CD14-positive monocyte (primary cell): ENCODE measurements at regions not wholly inside any gene's neighbourhood (a gene's known extent, or its start where the extent isn't known, plus 50 kb on each side); places are given as distances from the start of the nearest gene placed in this dataset.
"Not testable (repeated sequence)": the region's sequence is repeated elsewhere in the genome, so short reads cannot be mapped to it uniquely, and the experiment has no call there.

Experiments used
- DNase-seq, 3 donors: peaks; one replicate each; pipeline ENCODE4 v3.0.0-alpha.2; 2011 to 2022
- H2AFZ ChIP-seq: 2 replicates; pipeline ENCODE4 v1.6.0; 2012; ENCODE audit warnings: mild to moderate bottlenecking, low read depth, low read length, inconsistent platforms; ENCODE audit not compliant: insufficient read depth, poor library complexity, severe bottlenecking
- H3K27ac ChIP-seq, 2 donors: 1 replicate in 1 of 2; 2 replicates in 1 of 2; pipeline ENCODE4 v1.5.1; 2012 to 2013; ENCODE audit warnings: low read length in 2 of 2, control low read depth in 1 of 2, inconsistent platforms in 1 of 2, low read depth in 1 of 2, mild to moderate bottlenecking in 1 of 2
- H3K27me3 ChIP-seq, 2 donors: one replicate each; pipeline versions ENCODE4 v1.6.0 to v1.6.1; 2011 to 2013; ENCODE audit warnings: low read length in 2 of 2; ENCODE audit not compliant: control insufficient read depth in 2 of 2, insufficient read depth in 2 of 2
- H3K36me3 ChIP-seq, 2 donors: replicated peaks in 1 of 2; 1 replicate in 1 of 2; 2 replicates in 1 of 2; pipeline versions ENCODE4 v1.5.1 to v1.6.1; 2012 to 2013; ENCODE audit warnings: low read length in 2 of 2, control low read depth in 1 of 2, inconsistent platforms in 1 of 2, mild to moderate bottlenecking in 1 of 2; ENCODE audit not compliant: insufficient read depth in 2 of 2, control insufficient read depth in 1 of 2
- H3K4me1 ChIP-seq, 2 donors: 1 replicate in 1 of 2; 2 replicates in 1 of 2; pipeline versions ENCODE4 v1.5.1 to v1.6.1; 2012 to 2013; ENCODE audit warnings: low read length in 2 of 2, control low read depth in 1 of 2, inconsistent platforms in 1 of 2, mild to moderate bottlenecking in 1 of 2, moderate library complexity in 1 of 2; ENCODE audit not compliant: insufficient read depth in 2 of 2, control insufficient read depth in 1 of 2
- H3K4me2 ChIP-seq: replicated peaks from 2 replicates; pipeline ENCODE3; 2012; ENCODE audit warnings: low read length, moderate library complexity, mild to moderate bottlenecking; ENCODE audit not compliant: poor library complexity, severe bottlenecking; ENCODE audit errors: extremely low read depth
- H3K4me3 ChIP-seq, 3 experiments: fragments of 200-600 bp in 1 of 3; sonication (generic) in 1 of 3; replicated peaks in 1 of 3; 1 replicate in 2 of 3; 2 replicates in 1 of 3; pipeline ENCODE4 v1.5.1; 2011 to 2013; ENCODE audit warnings: low read length in 3 of 3, mild to moderate bottlenecking in 3 of 3, control low read depth in 2 of 3, low read depth in 2 of 3, inconsistent platforms in 1 of 3, moderate library complexity in 1 of 3
- H3K79me2 ChIP-seq: 2 replicates; pipeline ENCODE4 v1.6.0; 2012; ENCODE audit warnings: mild to moderate bottlenecking, control low read depth, inconsistent platforms, low read length, moderate library complexity; ENCODE audit not compliant: insufficient read depth
- H3K9ac ChIP-seq: 2 replicates; pipeline ENCODE4 v1.6.0; 2017; ENCODE audit warnings: low read length, mild to moderate bottlenecking; ENCODE audit not compliant: insufficient read depth, poor library complexity, severe bottlenecking
- H3K9me3 ChIP-seq, 2 donors: replicated peaks in 1 of 2; 1 replicate in 1 of 2; 2 replicates in 1 of 2; pipeline versions ENCODE4 v1.5.1 to v1.6.1; 2012 to 2013; ENCODE audit warnings: low read length in 2 of 2, control low read depth in 1 of 2; ENCODE audit not compliant: control insufficient read depth in 1 of 2, insufficient read depth in 1 of 2
- H4K20me1 ChIP-seq: 2 replicates; pipeline ENCODE4 v1.6.0; 2012; ENCODE audit warnings: mild to moderate bottlenecking, low read length, control low read depth, moderate library complexity; ENCODE audit not compliant: insufficient read depth
- H3K27ac Mint-ChIP-seq, 7 donors: one replicate each; pipeline ENCODE4 v1.8.0; 2020; ENCODE audit warnings: mild to moderate bottlenecking in 7 of 7, mixed read lengths in 7 of 7, moderate library complexity in 6 of 7, inconsistent platforms in 2 of 7
- H3K27me3 Mint-ChIP-seq, 3 donors: one replicate each; pipeline ENCODE4 v1.8.0; 2021 to 2022; ENCODE audit warnings: low read depth in 3 of 3, mild to moderate bottlenecking in 3 of 3, mixed read lengths in 3 of 3, moderate library complexity in 3 of 3, inconsistent platforms in 1 of 3
- H3K36me3 Mint-ChIP-seq, 2 donors: one replicate each; pipeline ENCODE4 v1.8.0; 2020; ENCODE audit warnings: mixed read lengths in 2 of 2, inconsistent platforms in 1 of 2, mild to moderate bottlenecking in 1 of 2
- H3K4me1 Mint-ChIP-seq: one replicate; pipeline ENCODE4 v1.8.0; 2020; ENCODE audit warnings: mild to moderate bottlenecking, mixed read lengths
- H3K4me3 Mint-ChIP-seq, 2 donors: one replicate each; pipeline ENCODE4 v1.8.0; 2020; ENCODE audit warnings: mild to moderate bottlenecking in 2 of 2, mixed read lengths in 2 of 2, moderate library complexity in 1 of 2
- H3K9me3 Mint-ChIP-seq, 7 donors: one replicate each; pipeline ENCODE4 v1.8.0; 2020 to 2022; ENCODE audit warnings: mixed read lengths in 7 of 7, mild to moderate bottlenecking in 6 of 7, moderate library complexity in 6 of 7, inconsistent platforms in 2 of 7
- CTCF ChIP-seq: fragments of 200-600 bp; IDR thresholded peaks from one replicate; pipeline ENCODE4 v1.8.0; 2022; ENCODE audit warnings: antibody characterized with exemption, mild to moderate bottlenecking
- WGBS: methylation state at CpG from one replicate; pipeline ENCODE4 v1.1.5; 2013; ENCODE audit warnings: missing lambda C conversion rate; ENCODE audit not compliant: insufficient coverage; 5-methylcytosine and 5-hydroxymethylcytosine counted together
- intact Hi-C, 2 donors: fragments of 100-400 bp; cut with micrococcal nuclease; formaldehyde crosslinking; loops; one replicate each; pipeline versions ENCODE4 v1.15.0 to v1.15.1; 2023

GRCh38 chr22:47352920-47353700 is 590.7 kb downstream of the TBC1D22A start:
- intact Hi-C loops, result no loop called here
- H3K27me3 ChIP-seq, result no peaks in the 10 kb centered on the region
- no peak overlapping the region for H3K4me3 Mint-ChIP-seq
- H3K36me3 Mint-ChIP-seq, result no peaks in the 10 kb centered on the region
- peaks cover 0 to 8% (median 0%) of the 10 kb centered on the region in 3 donors for H3K27me3 Mint-ChIP-seq
- peaks cover 4 to 11% of the 10 kb centered on the region in 2 donors for H3K9me3 ChIP-seq
- 95% methylated on average over 13 of the region's 18 CpGs for WGBS
- H4K20me1 ChIP-seq, result no peaks in the 10 kb centered on the region
- no peak overlapping the region for H3K4me3 ChIP-seq
- no peaks in the 10 kb centered on the region for H3K79me2 ChIP-seq
- H3K9me3 Mint-ChIP-seq, result peaks cover 4 to 11% (median 9%) of the 10 kb centered on the region in 7 donors
- no peak for TF ChIP-seq CTCF
- H3K27ac ChIP-seq, result no peak overlapping the region
- H3K4me1 Mint-ChIP-seq, result no peaks in the 10 kb centered on the region
- H3K36me3 ChIP-seq, result no peaks in the 10 kb centered on the region
- no peak overlapping the region for H3K4me2 ChIP-seq
- no peak for DNase-seq
- no peak overlapping the region for H3K27ac Mint-ChIP-seq
- H3K4me1 ChIP-seq, result no peaks in the 10 kb centered on the region
- no peak overlapping the region for H2AFZ ChIP-seq
- no peak overlapping the region for H3K9ac ChIP-seq

GRCh38 chr22:47351836-47352579 is 589.6 kb downstream of the TBC1D22A start:
- Histone ChIP-seq H3K4me1 (no peaks in the 10 kb centered on the region), H3K36me3 (no peaks in the 10 kb centered on the region), H3K4me2 (no peak overlapping the region), H3K79me2 (no peaks in the 10 kb centered on the region), H3K27me3 (no peaks in the 10 kb centered on the region), H3K27ac (no peak overlapping the region), H2AFZ (no peak overlapping the region), H3K9me3 (peaks cover 4 to 11% of the 10 kb centered on the region in 2 donors), H3K9ac (no peak overlapping the region), H4K20me1 (no peaks in the 10 kb centered on the region), H3K4me3 (no peak overlapping the region)
- Mint-ChIP-seq H3K27me3 (peaks cover 0 to 8% (median 0%) of the 10 kb centered on the region in 3 donors), H3K27ac (no peak overlapping the region), H3K9me3 (peaks cover 4 to 11% (median 9%) of the 10 kb centered on the region in 7 donors), H3K4me1 (no peaks in the 10 kb centered on the region), H3K36me3 (no peaks in the 10 kb centered on the region), H3K4me3 (no peak overlapping the region)
- no peak for TF ChIP-seq CTCF
- intact Hi-C loops, result no loop called here
- WGBS, result 86% methylated on average over 5 of the region's 11 CpGs
- no peak for DNase-seq

- H3K79me2 ChIP-seq, H3K4me3 ChIP-seq, H4K20me1 ChIP-seq, H3K27ac ChIP-seq, H3K4me2 ChIP-seq, H3K36me3 ChIP-seq, H3K4me1 Mint-ChIP-seq, H3K4me3 Mint-ChIP-seq, H3K27me3 Mint-ChIP-seq, DNase-seq, H3K36me3 Mint-ChIP-seq, H3K4me1 ChIP-seq, H3K27me3 ChIP-seq, intact Hi-C loops, H3K27ac Mint-ChIP-seq, H3K9ac ChIP-seq, H2AFZ ChIP-seq: not testable (repeated sequence)
- peaks cover 0 to 10% of the 10 kb centered on the region in 2 donors for H3K9me3 ChIP-seq
- peaks cover 0 to 14% (median 7%) of the 10 kb centered on the region in 7 donors for H3K9me3 Mint-ChIP-seq
- no CpG with 5 or more reads among the region's 1 CpG for WGBS
Observed at GRCh38 chr22:47346287-47346686, 583.8 kb downstream of the TBC1D22A start.
